Esophagus squamous epithelium (tissue), 5 donors: ENCODE measurements at regions not wholly inside any gene's neighbourhood (a gene's known extent, or its start where the extent isn't known, plus 50 kb on each side); places are given as distances from the start of the nearest gene placed in this dataset.

Source experiments
- DNase-seq: peaks from one replicate; lab custom pipeline; 2025; lab: John Stamatoyannopoulos, UW
- H3K27ac ChIP-seq, 4 donors: fragments of 200-600 bp; sonication (generic); one replicate each; pipeline ENCODE4 v1.5.1; 2016 to 2019; ENCODE audit warnings: mild to moderate bottlenecking in 1 of 4
- H3K27me3 ChIP-seq, 4 donors: fragments of 200-600 bp; sonication (generic); 1 replicate in 3 of 4; 2 replicates in 1 of 4; pipeline versions ENCODE4 v1.5.1 to v1.6.0; 2017 to 2021; ENCODE audit warnings: antibody characterized with exemption in 1 of 4
- H3K36me3 ChIP-seq, 3 donors: fragments of 200-600 bp; sonication (generic); one replicate each; pipeline ENCODE4 v1.5.1; 2016 to 2019
- H3K4me1 ChIP-seq, 3 donors: fragments of 200-600 bp; sonication (generic); one replicate each; pipeline ENCODE4 v1.5.1; 2017 to 2019
- H3K4me3 ChIP-seq, 4 donors: fragments of 200-600 bp; sonication (generic); 1 replicate in 3 of 4; 2 replicates in 1 of 4; pipeline ENCODE4 v1.5.1; 2016 to 2019; ENCODE audit warnings: mild to moderate bottlenecking in 2 of 4, moderate library complexity in 1 of 4
- H3K9me3 ChIP-seq, 3 donors: fragments of 200-600 bp; sonication (generic); one replicate each; pipeline ENCODE4 v1.5.1; 2016 to 2019
- POLR2A ChIP-seq, 4 donors: fragments of 450-650 bp; IDR thresholded peaks; one replicate each; pipeline ENCODE4 v1.6.1; 2017; ENCODE audit warnings: antibody characterized with exemption in 4 of 4, mild to moderate bottlenecking in 4 of 4, moderate library complexity in 3 of 4
- WGBS, 2 donors: methylation state at CpG; one replicate each; pipeline ENCODE4 v1.1.5; 2018; 5-methylcytosine and 5-hydroxymethylcytosine counted together
- intact Hi-C: fragments of 100-400 bp; cut with DNase I; formaldehyde crosslinking; loops from one replicate; pipeline ENCODE4 v1.15.0; 2022
- TF ChIP-seq, protein P1 (sequence below), 6 experiments: fragments of 450-650 bp in 4 of 6; fragments of 200-600 bp in 2 of 6; sonication (generic) in 2 of 6; IDR thresholded peaks; one replicate each; pipeline ENCODE4 v1.5.1; 2016 to 2019; ENCODE audit warnings: antibody characterized with exemption in 6 of 6, mild to moderate bottlenecking in 4 of 6, moderate library complexity in 4 of 6
- donor health status: DM: yes; HTN: yes; CAD: no.

GRCh38 chr6:66526061-66526460, 819.0 kb upstream of the EYS start:
- Histone ChIP-seq H3K36me3 (no peaks in the 10 kb centered on the region), H3K4me1 (no peaks in the 10 kb centered on the region), H3K27me3 (no peaks in the 10 kb centered on the region), H3K9me3 (peaks cover 0 to 7% (median 0%) of the 10 kb centered on the region in 3 donors), H3K4me3 (no peak overlapping the region), H3K27ac (no peak overlapping the region)
- intact Hi-C loops = no loop called here
- no peak for DNase-seq
- 84 to 85% methylated on average over 3 of the region's 3 CpGs for WGBS, 2 donors
- no peak for TF ChIP-seq POLR2A (IDR thresholded peaks at IDR 0.05)
- TF ChIP-seq, protein P1, sequence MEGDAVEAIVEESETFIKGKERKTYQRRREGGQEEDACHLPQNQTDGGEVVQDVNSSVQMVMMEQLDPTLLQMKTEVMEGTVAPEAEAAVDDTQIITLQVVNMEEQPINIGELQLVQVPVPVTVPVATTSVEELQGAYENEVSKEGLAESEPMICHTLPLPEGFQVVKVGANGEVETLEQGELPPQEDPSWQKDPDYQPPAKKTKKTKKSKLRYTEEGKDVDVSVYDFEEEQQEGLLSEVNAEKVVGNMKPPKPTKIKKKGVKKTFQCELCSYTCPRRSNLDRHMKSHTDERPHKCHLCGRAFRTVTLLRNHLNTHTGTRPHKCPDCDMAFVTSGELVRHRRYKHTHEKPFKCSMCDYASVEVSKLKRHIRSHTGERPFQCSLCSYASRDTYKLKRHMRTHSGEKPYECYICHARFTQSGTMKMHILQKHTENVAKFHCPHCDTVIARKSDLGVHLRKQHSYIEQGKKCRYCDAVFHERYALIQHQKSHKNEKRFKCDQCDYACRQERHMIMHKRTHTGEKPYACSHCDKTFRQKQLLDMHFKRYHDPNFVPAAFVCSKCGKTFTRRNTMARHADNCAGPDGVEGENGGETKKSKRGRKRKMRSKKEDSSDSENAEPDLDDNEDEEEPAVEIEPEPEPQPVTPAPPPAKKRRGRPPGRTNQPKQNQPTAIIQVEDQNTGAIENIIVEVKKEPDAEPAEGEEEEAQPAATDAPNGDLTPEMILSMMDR (IDR thresholded peaks at IDR 0.05) = no peak

GRCh38 chr6:66522864-66523263, 815.8 kb upstream of the EYS start:
- peaks cover 0 to 5% (median 0%) of the 10 kb centered on the region in 3 donors for H3K9me3 ChIP-seq
- no peak overlapping the region for H3K27ac ChIP-seq
- no peaks in the 10 kb centered on the region for H3K27me3 ChIP-seq
- no peak for DNase-seq
- H3K36me3 ChIP-seq = no peaks in the 10 kb centered on the region
- WGBS, 2 donors = 69 to 71% methylated on average over 2 of the region's 2 CpGs
- H3K4me1 ChIP-seq = no peaks in the 10 kb centered on the region
- intact Hi-C loops = no loop called here
- H3K4me3 ChIP-seq = no peak overlapping the region
- TF ChIP-seq, protein P1 (IDR thresholded peaks at IDR 0.05) = no peak
- no peak for TF ChIP-seq POLR2A (IDR thresholded peaks at IDR 0.05)

DNA sequence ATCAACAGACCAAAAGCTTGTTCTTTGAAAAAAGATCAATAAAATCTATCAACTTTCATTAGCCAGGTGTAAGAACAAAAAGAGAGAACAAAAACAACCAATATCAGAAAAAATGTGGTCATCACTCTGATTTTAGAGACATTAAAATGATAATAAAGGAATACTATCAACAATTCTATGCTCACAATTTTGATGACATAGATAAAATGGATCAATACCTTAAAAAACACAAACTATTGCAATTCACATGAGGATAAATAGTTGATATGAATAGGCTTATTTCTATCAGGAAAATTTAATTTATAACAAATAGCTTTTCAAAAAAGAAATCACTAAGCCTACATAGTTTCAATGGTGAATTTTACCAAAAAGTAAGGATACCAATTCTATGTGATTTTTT, 809.4 kb upstream of the EYS start:
- Histone ChIP-seq H3K36me3 (no peaks in the 10 kb centered on the region), H3K27ac (no peak overlapping the region), H3K27me3 (no peaks in the 10 kb centered on the region), H3K4me3 (no peak overlapping the region), H3K9me3 (peaks cover 0 to 3% (median 1%) of the 10 kb centered on the region in 3 donors), H3K4me1 (no peaks in the 10 kb centered on the region)
- intact Hi-C loops = no loop called here
- DNase-seq = no peak
- TF ChIP-seq, protein P1 (IDR thresholded peaks at IDR 0.05) = no peak
- TF ChIP-seq POLR2A (IDR thresholded peaks at IDR 0.05) = no peak

- Histone ChIP-seq H3K9me3 (peaks cover 0 to 4% (median 3%) of the 10 kb centered on the region in 3 donors), H3K27me3 (no peaks in the 10 kb centered on the region), H3K27ac (no peak overlapping the region), H3K4me3 (no peak overlapping the region), H3K4me1 (no peaks in the 10 kb centered on the region), H3K36me3 (no peaks in the 10 kb centered on the region)
- DNase-seq = no peak
- 46 to 56% methylated on average over 3 of the region's 3 CpGs for WGBS, 2 donors
- no peak for TF ChIP-seq POLR2A (IDR thresholded peaks at IDR 0.05)
- TF ChIP-seq, protein P1 (IDR thresholded peaks at IDR 0.05) = no peak
- intact Hi-C loops = no loop called here
These were observed 801.4 kb upstream of the EYS start for GRCh38 chr6:66508433-66508832.

GRCh38 chr6:66499851-66500250, 792.8 kb upstream of the EYS start:
- no peaks in the 10 kb centered on the region for H3K36me3 ChIP-seq
- peaks cover 0 to 4% (median 0%) of the 10 kb centered on the region in 3 donors for H3K9me3 ChIP-seq
- WGBS, 2 donors = 67 to 74% methylated on average over 2 of the region's 2 CpGs
- DNase-seq = no peak
- TF ChIP-seq, protein P1 (IDR thresholded peaks at IDR 0.05) = no peak
- TF ChIP-seq POLR2A (IDR thresholded peaks at IDR 0.05) = no peak
- H3K4me1 ChIP-seq = no peaks in the 10 kb centered on the region
- no peak overlapping the region for H3K4me3 ChIP-seq
- no peaks in the 10 kb centered on the region for H3K27me3 ChIP-seq
- intact Hi-C loops = no loop called here
- H3K27ac ChIP-seq = no peak overlapping the region
